ENCODE measurements at regions not wholly inside any gene's neighbourhood (a gene's known extent, or its start where the extent isn't known, plus 50 kb on each side); places are given as distances from the start of the nearest gene placed in this dataset.

DNA sequence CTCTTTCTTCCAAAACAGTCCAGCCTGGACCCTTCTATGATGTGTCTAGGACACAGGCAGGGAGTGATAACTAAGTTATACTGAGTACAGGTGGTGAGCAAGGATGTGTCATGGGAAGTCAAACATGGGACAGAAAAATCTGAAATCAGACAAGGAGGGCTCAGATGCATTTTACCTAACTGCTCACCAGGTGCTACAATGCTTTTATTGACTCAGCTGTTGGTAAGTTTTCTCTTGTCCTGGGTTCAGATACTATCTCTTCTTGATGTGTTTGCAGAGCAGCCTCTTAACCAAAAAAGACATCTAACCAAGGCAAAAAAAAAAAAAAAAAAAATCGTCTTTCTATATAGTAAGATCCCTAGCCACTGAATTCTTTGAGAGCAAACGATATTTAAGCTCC is 378.6 kb downstream of the VPS13C start:
- Histone ChIP-seq H3K4me1 (ENCODE audit: insufficient read depth, low read length) (no peaks in the 10 kb centered on the region), H3K27me3 (ENCODE audit: insufficient read depth, low read length) (no peaks in the 10 kb centered on the region), H3K9me3 (ENCODE audit: low read depth, low read length) (no peaks in the 10 kb centered on the region), H3K4me3 (ENCODE audit: low read length) (no peak overlapping the region)

- H3K9me3 ChIP-seq (ENCODE audit: low read depth, low read length), result no peaks in the 10 kb centered on the region
- H3K4me1 ChIP-seq (ENCODE audit: insufficient read depth, low read length), result no peaks in the 10 kb centered on the region
- H3K27me3 ChIP-seq (ENCODE audit: insufficient read depth, low read length), result no peaks in the 10 kb centered on the region
- no peak overlapping the region for H3K4me3 ChIP-seq (ENCODE audit: low read length)
These were observed 379.2 kb downstream of the VPS13C start for GRCh38 chr15:61681038-61681418.

DNA sequence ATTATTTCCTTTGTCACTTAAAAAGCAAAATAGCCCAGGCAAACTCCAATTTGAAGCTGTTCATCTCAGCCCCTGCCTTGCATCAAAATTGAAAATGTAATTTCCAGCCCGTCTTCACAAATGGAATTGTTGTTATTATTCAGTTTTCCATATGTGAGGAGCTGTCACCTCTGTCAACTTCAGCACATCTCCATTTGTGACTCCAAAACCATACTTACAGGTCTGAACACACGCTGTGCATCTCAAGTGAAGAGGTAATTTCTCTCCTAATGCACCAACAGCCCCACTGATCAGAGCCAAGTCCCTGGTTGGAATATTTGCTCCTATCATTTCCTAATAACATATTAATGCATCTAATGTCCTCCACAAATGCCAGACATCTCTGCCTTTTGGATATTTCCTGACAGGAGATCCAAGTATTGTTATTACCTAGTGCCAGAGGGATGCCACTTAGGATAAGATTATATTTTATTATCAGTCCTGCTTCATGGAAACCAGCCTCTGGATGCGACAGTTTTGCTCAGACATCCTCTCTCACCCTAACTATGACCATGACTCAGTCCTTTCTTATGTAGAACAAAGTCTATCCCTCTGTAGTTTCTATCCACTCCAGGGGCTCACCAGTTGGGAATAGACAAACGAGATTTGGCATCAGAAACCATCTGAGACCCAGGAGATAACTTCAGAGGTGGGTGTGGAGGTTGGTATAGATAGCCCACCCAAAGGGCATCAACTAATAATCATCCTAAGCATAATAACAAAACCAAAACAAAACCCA is 379.8 kb downstream of the VPS13C start:
- Histone ChIP-seq H3K4me3 (ENCODE audit: low read length) (no peak overlapping the region), H3K9me3 (ENCODE audit: low read depth, low read length) (no peaks in the 10 kb centered on the region), H3K4me1 (ENCODE audit: insufficient read depth, low read length) (no peaks in the 10 kb centered on the region), H3K27me3 (ENCODE audit: insufficient read depth, low read length) (no peaks in the 10 kb centered on the region)

DNA sequence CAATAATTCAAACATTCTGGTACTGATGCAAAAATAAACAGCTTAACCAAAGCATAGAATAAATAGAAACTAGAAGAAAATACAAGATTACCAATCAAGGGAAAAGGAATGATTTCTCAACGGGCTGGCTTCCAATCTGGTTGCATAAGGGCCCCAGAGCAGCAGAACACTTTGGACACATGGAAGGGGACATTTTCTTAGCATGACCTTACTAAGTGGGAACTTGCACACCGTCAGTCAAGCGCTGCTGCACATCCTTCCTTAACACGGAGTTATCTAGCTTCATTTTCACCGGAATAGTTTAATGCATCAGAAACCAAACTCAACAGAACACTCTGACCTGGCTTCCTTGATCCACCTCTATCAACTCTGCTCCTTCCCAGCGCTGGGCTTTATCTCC is 388.5 kb downstream of the VPS13C start:
- Histone ChIP-seq H3K9me3 (ENCODE audit: low read depth, low read length) (no peaks in the 10 kb centered on the region), H3K27me3 (ENCODE audit: insufficient read depth, low read length) (no peaks in the 10 kb centered on the region), H3K4me3 (ENCODE audit: low read length) (no peak overlapping the region), H3K4me1 (ENCODE audit: insufficient read depth, low read length) (no peaks in the 10 kb centered on the region)

DNA sequence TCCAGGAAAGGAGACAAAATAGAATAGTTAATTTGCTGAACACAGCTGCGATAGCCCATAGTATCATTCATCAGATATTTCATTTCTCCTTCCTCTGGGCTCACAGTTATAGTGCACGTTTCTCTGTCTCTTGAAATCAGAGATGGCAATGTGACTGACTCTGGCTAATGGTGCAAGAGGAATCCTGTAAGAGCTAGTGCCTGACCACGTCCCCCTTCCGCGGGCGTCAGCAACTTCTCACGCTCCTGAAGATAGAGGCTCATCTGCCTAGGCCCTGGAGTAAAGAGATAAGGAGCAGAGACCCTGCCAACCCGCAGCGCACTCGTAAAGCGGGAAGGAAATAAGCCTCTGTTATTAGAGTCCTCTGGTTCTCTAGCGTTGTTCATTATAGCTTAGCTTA is 391.8 kb downstream of the VPS13C start:
- no peaks in the 10 kb centered on the region for H3K4me1 ChIP-seq (ENCODE audit: insufficient read depth, low read length)
- H3K9me3 ChIP-seq (ENCODE audit: low read depth, low read length), result no peaks in the 10 kb centered on the region
- H3K4me3 ChIP-seq (ENCODE audit: low read length), result no peak overlapping the region
- no peaks in the 10 kb centered on the region for H3K27me3 ChIP-seq (ENCODE audit: insufficient read depth, low read length)

- no peaks in the 10 kb centered on the region for H3K9me3 ChIP-seq (ENCODE audit: low read depth, low read length)
- no peaks in the 10 kb centered on the region for H3K4me1 ChIP-seq (ENCODE audit: insufficient read depth, low read length)
- no peaks in the 10 kb centered on the region for H3K27me3 ChIP-seq (ENCODE audit: insufficient read depth, low read length)
- no peak overlapping the region for H3K4me3 ChIP-seq (ENCODE audit: low read length)
These were observed 398.5 kb downstream of the VPS13C start for GRCh38 chr15:61661791-61662190.

DNA sequence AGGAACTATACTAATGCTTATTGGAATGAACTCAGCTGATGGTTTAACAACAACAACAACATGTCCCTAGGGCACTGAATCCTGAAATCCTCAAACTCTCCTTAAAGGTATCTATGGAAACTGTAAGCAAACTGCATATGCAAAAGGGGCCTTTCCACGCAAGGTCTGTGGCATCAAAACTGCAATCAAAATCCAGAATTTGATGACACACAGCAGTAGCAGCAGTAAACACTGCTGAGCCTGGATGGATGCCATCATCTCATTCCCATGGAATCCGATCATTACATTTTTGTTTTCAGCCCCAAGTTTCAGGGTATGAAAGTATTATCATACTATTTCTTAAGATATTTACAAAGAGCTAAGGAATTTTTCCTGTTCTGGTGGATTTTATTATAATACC is 399.7 kb downstream of the VPS13C start:
- H3K4me1 ChIP-seq (ENCODE audit: insufficient read depth, low read length), result no peaks in the 10 kb centered on the region
- H3K4me3 ChIP-seq (ENCODE audit: low read length), result no peak overlapping the region
- no peaks in the 10 kb centered on the region for H3K27me3 ChIP-seq (ENCODE audit: insufficient read depth, low read length)
- no peaks in the 10 kb centered on the region for H3K9me3 ChIP-seq (ENCODE audit: low read depth, low read length)

DNA sequence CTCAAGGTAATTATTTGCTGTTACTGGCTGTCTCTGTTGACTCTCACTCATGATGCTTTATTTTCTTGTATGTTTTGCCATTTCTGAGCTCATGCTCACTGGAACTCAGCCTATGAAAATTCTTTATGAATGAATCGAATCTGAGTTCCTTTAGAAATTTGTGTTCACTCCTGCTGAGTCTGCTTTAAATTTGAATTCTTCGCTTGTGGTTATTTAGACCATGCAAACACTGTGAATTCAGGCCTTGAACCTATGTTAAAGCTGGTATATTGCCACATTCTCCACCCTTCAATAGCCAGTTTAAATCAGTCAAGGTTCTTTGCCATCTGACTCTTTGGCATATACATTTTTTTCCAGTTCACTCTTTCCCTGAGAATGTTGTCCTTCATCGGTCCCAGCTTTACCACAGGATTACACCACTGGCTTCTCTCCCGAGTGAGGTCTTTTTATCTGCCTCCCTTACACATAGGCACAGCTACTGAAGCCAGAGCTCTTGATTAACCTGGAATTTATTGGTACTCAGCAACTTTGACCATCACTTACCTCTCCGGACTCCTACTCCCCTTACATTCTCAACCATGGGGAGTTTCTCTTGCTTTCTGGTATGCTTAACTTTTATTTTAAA is 400.6 kb downstream of the VPS13C start:
- H3K4me3 ChIP-seq (ENCODE audit: low read length), result no peak overlapping the region
- no peaks in the 10 kb centered on the region for H3K27me3 ChIP-seq (ENCODE audit: insufficient read depth, low read length)
- H3K4me1 ChIP-seq (ENCODE audit: insufficient read depth, low read length), result no peaks in the 10 kb centered on the region
- no peaks in the 10 kb centered on the region for H3K9me3 ChIP-seq (ENCODE audit: low read depth, low read length)

DNA sequence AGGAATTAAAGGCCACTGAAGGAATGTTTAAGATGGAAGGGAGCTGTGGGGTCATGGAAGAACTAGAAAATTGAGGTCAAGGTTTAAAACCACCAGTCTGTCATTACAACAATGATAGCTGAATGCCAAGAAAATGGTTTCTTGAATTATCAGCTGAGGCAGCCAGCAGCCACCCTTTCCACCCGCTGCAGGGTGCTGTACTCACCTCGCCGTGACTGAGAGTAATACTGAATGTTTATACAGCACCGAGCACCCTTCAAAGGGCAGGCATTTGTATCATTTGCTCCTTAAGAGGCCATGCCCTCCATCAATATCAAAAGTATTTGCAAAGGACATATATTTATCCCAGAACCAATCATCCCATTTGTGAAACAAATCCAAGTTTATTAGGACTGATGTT is 402.8 kb downstream of the VPS13C start:
- Histone ChIP-seq H3K4me1 (ENCODE audit: insufficient read depth, low read length) (no peaks in the 10 kb centered on the region), H3K4me3 (ENCODE audit: low read length) (no peak overlapping the region), H3K27me3 (ENCODE audit: insufficient read depth, low read length) (no peaks in the 10 kb centered on the region), H3K9me3 (ENCODE audit: low read depth, low read length) (no peaks in the 10 kb centered on the region)

- H3K4me3 ChIP-seq (ENCODE audit: low read length), result no peak overlapping the region
These were observed 403.9 kb downstream of the VPS13C start for GRCh38 chr15:61656391-61656790.

GRCh38 chr15:61655881-61656280 is 404.4 kb downstream of the VPS13C start:
- no peaks in the 10 kb centered on the region for H3K4me1 ChIP-seq (ENCODE audit: insufficient read depth, low read length)
- no peaks in the 10 kb centered on the region for H3K27me3 ChIP-seq (ENCODE audit: insufficient read depth, low read length)
- H3K4me3 ChIP-seq (ENCODE audit: low read length), result no peak overlapping the region
- H3K9me3 ChIP-seq (ENCODE audit: low read depth, low read length), result no peaks in the 10 kb centered on the region

More at GRCh38 chr15:61656391-61656790, 403.9 kb downstream of the VPS13C start:
- Histone ChIP-seq H3K27me3 (ENCODE audit: insufficient read depth, low read length) (no peaks in the 10 kb centered on the region), H3K9me3 (ENCODE audit: low read depth, low read length) (no peaks in the 10 kb centered on the region), H3K4me1 (ENCODE audit: insufficient read depth, low read length) (no peaks in the 10 kb centered on the region)

- no peaks in the 10 kb centered on the region for H3K9me3 ChIP-seq (ENCODE audit: low read depth, low read length)
- no peaks in the 10 kb centered on the region for H3K4me1 ChIP-seq (ENCODE audit: insufficient read depth, low read length)
- no peak overlapping the region for H3K4me3 ChIP-seq (ENCODE audit: low read length)
- no peaks in the 10 kb centered on the region for H3K27me3 ChIP-seq (ENCODE audit: insufficient read depth, low read length)
These were observed 405.3 kb downstream of the VPS13C start for GRCh38 chr15:61654918-61655317.

- Histone ChIP-seq H3K27me3 (ENCODE audit: insufficient read depth, low read length) (no peaks in the 10 kb centered on the region), H3K9me3 (ENCODE audit: low read depth, low read length) (no peaks in the 10 kb centered on the region), H3K4me3 (ENCODE audit: low read length) (no peak overlapping the region), H3K4me1 (ENCODE audit: insufficient read depth, low read length) (no peaks in the 10 kb centered on the region)
These were observed 406.1 kb downstream of the VPS13C start for GRCh38 chr15:61654002-61654740.

- Histone ChIP-seq H3K9me3 (ENCODE audit: low read depth, low read length) (no peaks in the 10 kb centered on the region), H3K27me3 (ENCODE audit: insufficient read depth, low read length) (no peaks in the 10 kb centered on the region), H3K4me1 (ENCODE audit: insufficient read depth, low read length) (no peaks in the 10 kb centered on the region), H3K4me3 (ENCODE audit: low read length) (no peak overlapping the region)
These were observed 407.1 kb downstream of the VPS13C start for GRCh38 chr15:61653110-61653509.

- H3K4me1 ChIP-seq (ENCODE audit: insufficient read depth, low read length), result no peaks in the 10 kb centered on the region
- no peaks in the 10 kb centered on the region for H3K9me3 ChIP-seq (ENCODE audit: low read depth, low read length)
- H3K27me3 ChIP-seq (ENCODE audit: insufficient read depth, low read length), result no peaks in the 10 kb centered on the region
- no peak overlapping the region for H3K4me3 ChIP-seq (ENCODE audit: low read length)
These were observed 409.0 kb downstream of the VPS13C start for GRCh38 chr15:61651267-61651666.
